ENCODE measurements at regions not wholly inside any gene's neighbourhood (a gene's known extent, or its start where the extent isn't known, plus 50 kb on each side); places are given as distances from the start of the nearest gene placed in this dataset.

- TF ChIP-seq POLR2A (IDR thresholded peaks at IDR 0.05) (no peak), CTCF (IDR thresholded peaks at IDR 0.05 in 4 of 5, conservative IDR thresholded peaks at IDR 0.05 in 1 of 5) (no peak)
Measured at GRCh38 chr7:67448271-67448670, 451.6 kb downstream of the TYW1 start.

Data from gastrocnemius medialis (tissue), 4 donors.